WTC11 (cell line): ENCODE measurements at regions not wholly inside any gene's neighbourhood (a gene's known extent, or its start where the extent isn't known, plus 50 kb on each side); places are given as distances from the start of the nearest gene placed in this dataset.

ENCODE experiments used
- ATAC-seq: fragments of 200-7000 bp; cut with Tn5 transposase; 2 replicates; pipeline ENCODE4 v1.10.0; 2021; ENCODE audit warnings: mild to moderate bottlenecking, moderate library complexity
- CTCF ChIA-PET: fragments of 300-600 bp; sonication (Branson Sonifier 250); formaldehyde crosslinking; loops from one replicate; lab custom pipeline; 2021; ENCODE audit warnings: antibody characterized with exemption; lab: Charles Lee
- POLR2A ChIA-PET: fragments of 350-600 bp; sonication (Branson Sonifier 250); formaldehyde crosslinking; loops from one replicate; lab custom pipeline; 2021; ENCODE audit warnings: antibody characterized with exemption; lab: Charles Lee
- DNase-seq: peaks from one replicate; pipeline ENCODE4 v3.0.0; 2021; ENCODE audit warnings: low spot score
- H3K27ac Mint-ChIP-seq: 2 replicates; pipeline ENCODE4 v1.8.0; 2021; ENCODE audit warnings: mixed read lengths
- H3K27me3 Mint-ChIP-seq: 2 replicates; pipeline ENCODE4 v1.8.0; 2021; ENCODE audit warnings: low read depth, mild to moderate bottlenecking, moderate library complexity, mixed read lengths
- H3K36me3 Mint-ChIP-seq: 2 replicates; pipeline ENCODE4 v1.8.0; 2021; ENCODE audit warnings: mixed read lengths
- H3K4me1 Mint-ChIP-seq: 2 replicates; pipeline ENCODE4 v1.8.0; 2022; ENCODE audit warnings: mixed read lengths
- H3K4me3 Mint-ChIP-seq: 2 replicates; pipeline ENCODE4 v1.8.0; 2021; ENCODE audit warnings: mild to moderate bottlenecking, moderate library complexity, mixed read lengths
- H3K9me3 Mint-ChIP-seq: 2 replicates; pipeline ENCODE4 v1.8.0; 2021; ENCODE audit warnings: mixed read lengths
- AR ChIP-seq: fragments of 250-450 bp; sonication (Bioruptor Pico); IDR thresholded peaks from 2 replicates; pipeline ENCODE4 v1.9.0; 2021; ENCODE audit warnings: mild to moderate bottlenecking
- E2F1 ChIP-seq: sonication (generic); formaldehyde crosslinking; IDR thresholded peaks from 2 replicates; pipeline ENCODE4 v1.8.0; 2022; ENCODE audit warnings: mild to moderate bottlenecking, missing genetic modification reagents
- E2F5 ChIP-seq: sonication (generic); formaldehyde crosslinking; IDR thresholded peaks from 2 replicates; pipeline ENCODE4 v1.8.1; 2022; ENCODE audit warnings: mild to moderate bottlenecking, moderate library complexity, missing genetic modification reagents
- FOXP1 ChIP-seq: sonication (generic); formaldehyde crosslinking; IDR thresholded peaks from 2 replicates; pipeline ENCODE4 v1.8.0; 2022; ENCODE audit warnings: missing genetic modification reagents, mild to moderate bottlenecking, moderate library complexity, borderline replicate concordance
- FOXP4 ChIP-seq: sonication (generic); formaldehyde crosslinking; IDR thresholded peaks from 2 replicates; pipeline ENCODE4 v1.8.0; 2022; ENCODE audit warnings: mild to moderate bottlenecking, missing genetic modification reagents
- HMGXB4 ChIP-seq: sonication (generic); formaldehyde crosslinking; IDR thresholded peaks from 2 replicates; pipeline ENCODE4 v1.8.1; 2023; ENCODE audit warnings: mild to moderate bottlenecking, moderate library complexity, missing genetic modification reagents
- NFATC4 ChIP-seq: fragments of 250-450 bp; sonication (Bioruptor Pico); IDR thresholded peaks from 2 replicates; pipeline ENCODE4 v1.9.0; 2021; ENCODE audit warnings: mild to moderate bottlenecking
- NR2C2 ChIP-seq: sonication (generic); formaldehyde crosslinking; IDR thresholded peaks from 2 replicates; pipeline ENCODE4 v1.8.0; 2022; ENCODE audit warnings: mild to moderate bottlenecking, missing genetic modification reagents
- PRDM15 ChIP-seq: sonication (generic); formaldehyde crosslinking; IDR thresholded peaks from 2 replicates; pipeline ENCODE4 v1.8.0; 2022; ENCODE audit warnings: missing genetic modification reagents
- SOX15 ChIP-seq: fragments of 250-450 bp; sonication (Bioruptor Pico); IDR thresholded peaks from 2 replicates; pipeline ENCODE4 v1.9.0; 2021; ENCODE audit warnings: mild to moderate bottlenecking
- TEAD4 ChIP-seq: sonication (generic); formaldehyde crosslinking; IDR thresholded peaks from 2 replicates; pipeline ENCODE4 v1.8.0; 2022; ENCODE audit warnings: mild to moderate bottlenecking, missing genetic modification reagents
- ZNF263 ChIP-seq: sonication (generic); formaldehyde crosslinking; IDR thresholded peaks from 2 replicates; pipeline ENCODE4 v1.8.1; 2022; ENCODE audit warnings: low read depth, mild to moderate bottlenecking, moderate library complexity, missing genetic modification reagents
- ZNF671 ChIP-seq: fragments of 250-450 bp; sonication (Bioruptor Pico); IDR thresholded peaks from 2 replicates; pipeline ENCODE4 v1.8.0; 2021; ENCODE audit warnings: mild to moderate bottlenecking
- ZSCAN18 ChIP-seq: fragments of 250-450 bp; sonication (Bioruptor Pico); IDR thresholded peaks from 2 replicates; pipeline ENCODE4 v2.1.2; 2022; ENCODE audit warnings: mild to moderate bottlenecking, moderate library complexity

- TF ChIP-seq FOXP1 (CRISPR knock-in tag) = no peak
- TF ChIP-seq SOX15 = no peak
Observed at GRCh38 chr2:2694746-2695145, 363.7 kb upstream of the MYT1L start (continued).

GRCh38 chr2:2692599-2693389 lies 361.7 kb upstream of the MYT1L start:
- Mint-ChIP-seq H3K36me3 (no peaks in the 10 kb centered on the region), H3K9me3 (no peaks in the 10 kb centered on the region), H3K4me1 (peaks cover 3% of the 10 kb centered on the region; the same call in 1 of the 2 replicates), H3K27me3 (no peaks in the 10 kb centered on the region; the same call in none of the 2 replicates), H3K27ac (no peak overlapping the region), H3K4me3 (no peak overlapping the region)
- ATAC-seq (no peak), DNase-seq (no peak)
- ChIA-PET POLR2A (no interaction called here), CTCF (no interaction called here)
- TF ChIP-seq ZNF263 (no peak), E2F1 (CRISPR knock-in tag) (no peak), NR2C2 (CRISPR knock-in tag) (no peak), E2F5 (no peak), PRDM15 (CRISPR knock-in tag) (no peak), FOXP4 (CRISPR knock-in tag) (no peak), NFATC4 (CRISPR knock-in tag) (no peak), ZSCAN18 (CRISPR knock-in tag) (no peak), TEAD4 (CRISPR knock-in tag) (no peak), AR (no peak), HMGXB4 (CRISPR knock-in tag) (no peak), ZNF671 (CRISPR knock-in tag) (no peak)
